HG03108 (cell line): ENCODE measurements at regions not wholly inside any gene's neighbourhood (a gene's known extent, or its start where the extent isn't known, plus 50 kb on each side); places are given as distances from the start of the nearest gene placed in this dataset.
"Not testable (repeated sequence)": the region's sequence is repeated elsewhere in the genome, so short reads cannot be mapped to it uniquely, and the experiment has no call there.

Experiments used
- ATAC-seq: cut with Tn5 transposase; IDR thresholded peaks from one replicate; pipeline ENCODE4 v1.9.1; 2021; ENCODE audit warnings: moderate library complexity; ENCODE audit not compliant: unreplicated experiment

DNA sequence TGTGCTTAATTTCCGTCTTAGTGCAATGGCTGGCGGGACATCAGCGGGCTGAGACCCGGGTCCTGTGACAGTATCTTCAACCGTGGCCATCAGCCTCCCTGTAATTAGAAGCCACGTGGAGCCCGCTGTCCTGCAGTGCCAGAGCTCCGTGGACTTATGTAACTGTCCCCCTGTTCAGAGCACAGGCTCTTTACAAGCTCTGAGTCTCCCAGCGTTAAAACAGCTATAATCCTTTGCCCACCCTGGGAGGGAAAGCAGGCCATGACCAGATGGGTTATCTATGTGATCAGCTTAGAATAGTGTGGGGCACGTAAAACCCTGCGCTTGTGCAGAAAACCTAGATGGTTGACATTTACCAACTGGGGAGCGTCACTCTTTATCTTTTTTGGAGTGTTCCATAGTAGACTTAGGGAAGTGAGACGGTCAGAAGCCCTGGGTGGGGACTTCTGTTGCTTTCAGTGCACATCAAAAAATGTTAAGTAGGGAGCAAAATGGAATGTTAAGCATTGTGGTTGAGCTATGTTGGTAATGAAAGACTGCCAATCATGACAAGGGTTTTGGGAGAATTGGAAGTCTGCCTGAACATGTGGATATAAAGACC lies 103.5 kb upstream of the CADM1 start:
- ATAC-seq: no peak

DNA sequence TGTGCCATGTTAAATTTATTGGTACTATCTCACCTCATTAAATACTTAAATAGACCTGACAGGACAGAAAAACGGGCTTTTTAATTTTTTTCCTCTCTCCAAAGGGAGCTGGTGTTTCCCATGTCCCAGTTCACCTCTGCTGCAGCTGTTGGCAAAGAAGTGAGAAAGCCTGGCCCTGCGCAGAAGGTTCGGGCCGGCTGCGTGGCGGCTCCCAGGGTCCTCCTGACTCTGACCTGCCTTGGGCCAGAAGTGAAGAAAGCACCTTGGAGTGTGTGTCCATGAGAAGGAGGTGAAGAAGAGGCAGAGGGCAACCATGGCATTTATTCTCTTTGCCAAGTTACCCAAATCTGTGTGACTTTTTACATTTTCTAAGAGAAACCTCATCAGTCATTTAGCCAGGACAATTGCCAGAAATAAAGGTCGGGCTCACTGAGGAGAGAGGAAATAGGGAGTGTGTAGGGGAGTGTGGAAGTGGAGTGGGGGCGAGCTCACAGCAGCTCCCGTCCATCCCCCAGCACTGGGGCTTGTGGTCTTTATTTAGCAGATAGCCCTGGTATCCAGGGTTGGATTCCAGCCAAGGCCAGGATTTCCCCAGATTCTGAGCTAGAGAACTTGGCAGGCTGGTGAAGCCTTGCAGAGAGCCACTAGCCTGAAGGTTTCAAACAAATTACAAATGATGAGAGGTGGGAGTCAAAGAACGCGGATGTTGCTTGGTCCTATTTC lies 102.4 kb upstream of the CADM1 start:
- no peak for ATAC-seq

DNA sequence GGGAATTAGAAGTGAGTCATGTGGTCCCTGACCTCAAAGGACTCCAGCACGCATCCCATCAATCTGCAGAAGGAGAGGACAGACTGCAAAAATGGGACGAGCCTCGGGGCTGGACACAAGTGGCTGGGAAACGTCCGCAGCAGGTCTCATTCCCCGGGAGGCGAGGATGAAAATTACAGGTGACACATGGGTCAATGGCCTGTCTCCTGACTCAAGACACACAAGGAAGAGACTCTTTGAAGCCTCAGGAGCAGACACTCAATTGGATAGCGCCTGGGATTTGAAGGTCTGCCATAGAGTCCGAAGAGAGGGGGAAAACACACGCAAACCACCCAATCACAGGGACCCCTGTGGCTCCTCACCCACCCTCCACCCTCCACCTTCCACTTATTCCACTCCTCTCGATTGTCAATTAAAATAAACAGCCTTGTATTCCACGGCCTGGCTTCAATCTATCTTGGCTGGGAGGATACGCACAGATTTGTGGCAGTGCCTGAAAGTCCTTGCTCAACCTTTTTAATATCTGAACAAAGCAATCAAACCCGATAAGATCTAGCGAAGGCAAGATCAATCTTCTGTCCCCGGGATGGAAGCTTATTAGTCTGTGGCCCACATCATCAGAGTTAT lies 101.8 kb upstream of the CADM1 start:
- no peak for ATAC-seq

DNA sequence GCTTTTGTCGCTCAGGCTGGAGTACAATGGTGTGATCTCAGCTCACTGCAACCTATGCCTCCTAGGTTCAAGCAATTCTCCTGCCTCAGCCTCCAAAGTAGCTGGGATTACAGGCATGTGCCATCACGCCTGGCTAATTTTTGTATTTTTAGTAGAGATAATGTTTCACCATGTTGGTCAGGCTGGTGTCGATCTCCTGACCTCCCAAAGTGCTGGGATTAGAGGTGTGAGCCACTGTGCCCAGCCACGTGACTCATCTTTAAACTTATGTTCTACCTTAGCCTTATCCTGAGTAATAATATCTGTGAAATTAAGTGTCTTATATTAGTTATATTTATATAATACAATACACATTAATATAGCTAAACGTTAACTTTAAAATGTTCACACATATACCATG lies 101.2 kb upstream of the CADM1 start:
- not testable (repeated sequence) for ATAC-seq

DNA sequence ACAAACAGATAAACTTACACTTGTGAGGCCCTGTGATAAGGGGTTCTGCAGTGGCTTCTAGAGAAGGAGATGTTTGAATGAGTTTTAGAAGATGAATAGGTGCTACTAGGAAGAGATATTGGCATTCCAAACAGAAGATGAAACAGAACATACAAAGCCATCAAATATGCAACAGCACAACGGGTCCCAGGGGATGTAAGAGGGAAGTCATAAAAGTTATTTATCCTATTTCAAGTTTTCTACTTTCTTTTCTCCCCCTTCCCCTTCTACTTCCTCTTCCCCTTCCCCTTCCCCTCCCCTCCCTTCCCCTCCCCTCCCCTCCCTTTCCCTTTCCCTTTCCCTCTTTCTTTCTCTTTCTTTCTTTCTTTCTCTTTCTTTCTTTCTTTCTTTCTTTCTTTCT lies 94.9 kb upstream of the CADM1 start:
- ATAC-seq: no peak

DNA sequence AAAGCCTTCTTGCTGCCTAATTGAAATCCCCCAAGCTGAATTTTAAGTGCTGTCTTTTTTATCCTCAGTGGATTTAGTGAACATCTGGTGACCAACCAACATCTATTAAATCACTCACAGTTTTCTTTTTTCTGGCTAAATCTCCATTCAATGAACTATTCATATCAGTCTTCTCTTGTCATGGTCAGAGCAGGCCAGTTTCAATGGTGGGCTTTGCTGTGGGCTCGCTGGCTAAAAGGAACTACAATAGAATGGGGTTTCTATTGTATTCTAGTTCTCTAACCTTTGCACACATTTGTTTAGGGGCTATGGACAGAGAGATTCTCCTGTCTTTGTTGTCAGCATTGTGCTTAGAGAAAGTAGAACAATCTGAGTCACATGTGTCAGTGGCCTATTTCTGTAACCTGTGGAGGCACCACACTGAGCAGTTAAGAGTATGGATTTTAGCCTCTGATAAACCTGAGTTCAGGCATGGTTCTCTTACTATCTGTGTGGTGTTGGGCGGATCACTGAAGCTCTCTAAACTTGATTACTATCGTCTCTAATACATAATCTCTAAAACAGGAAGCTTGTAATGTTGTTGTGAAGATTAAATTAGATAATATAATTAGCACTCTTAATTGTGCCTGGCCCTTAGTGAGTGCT lies 94.2 kb upstream of the CADM1 start:
- no peak for ATAC-seq

DNA sequence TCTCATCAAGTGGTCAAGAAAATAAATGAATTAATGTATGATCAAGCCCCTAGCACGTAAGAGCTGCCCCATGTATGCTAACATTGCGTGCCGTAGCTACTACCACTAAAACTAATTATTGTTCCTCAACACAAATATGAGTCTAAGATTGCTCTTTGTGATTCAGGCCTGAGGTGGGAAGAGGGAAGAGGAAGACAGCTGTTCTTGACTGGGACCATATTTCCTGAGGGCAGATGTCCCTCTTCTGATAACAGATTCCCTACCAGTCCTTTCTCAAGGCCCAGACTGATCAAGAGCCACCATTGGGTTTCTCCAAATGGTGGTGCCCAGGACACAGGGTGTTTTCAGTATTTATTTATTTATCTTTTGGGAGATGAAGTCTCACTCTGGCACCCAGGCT lies 87.2 kb upstream of the CADM1 start:
- ATAC-seq: no peak

DNA sequence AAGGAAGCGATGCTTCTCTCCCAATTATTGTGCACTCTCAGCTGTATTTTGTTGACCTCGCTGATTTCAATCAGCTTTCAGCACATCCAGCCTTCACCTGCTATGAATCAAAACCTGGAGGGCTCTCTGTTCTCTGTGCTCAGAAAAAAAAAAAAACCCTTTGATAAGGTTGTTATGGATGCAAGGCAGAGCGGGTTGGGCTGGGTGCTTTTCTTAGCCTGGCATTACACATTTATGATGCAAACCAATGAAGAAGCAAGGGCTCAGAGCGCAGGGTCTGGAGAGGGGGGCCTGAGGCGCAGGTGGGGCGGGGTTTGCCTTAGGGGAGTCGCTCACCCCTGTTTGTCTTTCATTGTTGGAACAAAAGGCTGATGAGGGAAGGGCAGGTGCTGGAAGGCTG lies 86.0 kb upstream of the CADM1 start:
- ATAC-seq: no peak

DNA sequence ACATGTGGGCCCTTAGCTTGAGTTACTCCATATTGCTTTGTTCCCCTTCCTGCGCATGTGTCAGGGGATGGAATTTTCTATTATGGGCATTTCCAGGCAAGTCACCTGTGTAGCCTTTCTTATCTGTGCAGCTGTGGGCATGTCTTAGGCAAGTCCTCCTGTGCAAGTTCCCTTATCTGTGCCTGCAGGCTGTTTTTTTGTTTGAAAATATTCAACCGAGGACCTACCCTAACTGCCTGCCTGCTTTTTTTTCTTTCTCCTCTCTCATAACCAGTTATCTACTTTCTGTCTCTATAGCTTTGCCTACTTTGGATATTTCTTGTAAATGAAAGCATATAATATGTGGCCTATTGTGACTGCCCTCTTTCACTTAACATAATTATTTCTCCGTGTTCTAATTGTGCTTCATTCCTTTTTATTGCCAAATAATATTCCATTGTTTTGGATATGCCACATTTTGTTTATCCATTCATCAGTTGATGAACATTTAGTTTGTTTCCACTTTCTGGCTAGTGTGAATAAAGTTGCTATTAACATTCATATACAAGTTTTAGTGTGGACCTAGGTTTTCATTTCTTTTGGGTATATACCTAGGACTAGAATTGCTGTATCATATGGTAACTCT lies 83.6 kb upstream of the CADM1 start:
- ATAC-seq: no peak

DNA sequence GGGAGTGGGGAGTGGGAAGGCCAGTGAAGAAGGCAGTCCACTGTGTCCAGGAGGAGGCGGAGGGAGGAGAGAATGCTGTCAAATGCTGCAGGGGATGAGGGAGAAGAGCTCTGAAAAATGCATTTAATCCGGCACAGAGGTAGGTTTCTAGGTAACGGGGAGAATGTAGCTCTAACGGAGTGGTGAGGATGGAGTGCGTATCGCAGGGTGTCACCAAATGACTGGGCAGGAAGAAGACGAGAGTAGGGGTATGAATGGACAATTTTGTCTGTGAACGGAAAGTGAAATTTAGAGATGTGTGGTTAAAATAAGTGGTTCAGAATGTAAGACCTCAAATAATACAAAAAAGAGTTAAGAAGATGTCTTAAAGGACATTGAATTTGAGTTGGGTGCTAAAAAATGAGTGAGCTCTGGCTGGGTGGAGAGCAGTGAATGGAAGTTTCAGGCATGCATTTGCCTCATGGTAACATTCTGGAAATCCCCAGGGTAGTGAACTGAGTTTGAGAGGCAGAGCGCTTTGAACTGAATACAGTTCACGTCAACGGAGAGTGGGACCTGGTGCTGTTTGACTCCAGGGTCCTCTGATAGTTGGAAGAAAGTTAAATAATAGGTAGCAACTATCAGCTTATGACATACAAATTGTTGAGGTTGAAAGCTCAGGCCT lies 81.3 kb upstream of the CADM1 start:
- ATAC-seq: peak; percentile 83

DNA sequence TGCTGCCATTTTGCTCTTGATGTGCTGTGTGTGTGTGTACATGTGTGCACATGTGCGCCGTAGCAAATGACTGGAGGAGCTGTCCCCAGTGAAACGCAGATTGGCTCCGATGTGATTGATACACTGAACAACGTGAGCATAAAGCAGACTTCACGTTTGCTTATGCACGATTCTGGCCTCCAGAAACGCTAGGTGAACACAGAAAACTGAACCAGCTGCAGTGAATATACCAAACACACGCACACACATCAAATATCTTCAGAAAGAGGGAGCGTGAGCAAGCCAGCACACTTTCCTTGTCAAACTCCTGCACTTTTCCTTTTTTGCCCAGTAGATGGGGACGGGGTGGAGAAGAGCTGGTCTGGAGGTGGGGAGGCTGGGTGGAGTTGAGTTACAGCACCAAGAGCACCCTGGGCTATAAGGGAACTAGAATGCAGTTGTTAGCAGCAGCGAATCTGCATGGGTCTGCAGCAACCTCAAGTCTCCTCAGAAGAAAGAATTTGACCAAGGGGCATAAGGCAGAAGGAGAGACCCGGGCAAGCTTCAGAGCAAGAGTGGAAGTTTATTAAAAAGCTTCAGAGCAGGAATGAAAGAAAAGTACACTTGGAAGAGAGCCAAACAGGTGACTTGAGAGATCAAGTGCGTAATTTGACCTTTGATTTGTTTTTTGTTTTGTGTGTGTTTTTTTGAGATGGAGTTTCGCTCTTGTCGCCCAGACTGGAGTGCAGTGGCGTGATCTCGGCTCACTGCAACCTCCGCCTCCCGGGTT lies 77.8 kb upstream of the CADM1 start:
- no peak for ATAC-seq

DNA sequence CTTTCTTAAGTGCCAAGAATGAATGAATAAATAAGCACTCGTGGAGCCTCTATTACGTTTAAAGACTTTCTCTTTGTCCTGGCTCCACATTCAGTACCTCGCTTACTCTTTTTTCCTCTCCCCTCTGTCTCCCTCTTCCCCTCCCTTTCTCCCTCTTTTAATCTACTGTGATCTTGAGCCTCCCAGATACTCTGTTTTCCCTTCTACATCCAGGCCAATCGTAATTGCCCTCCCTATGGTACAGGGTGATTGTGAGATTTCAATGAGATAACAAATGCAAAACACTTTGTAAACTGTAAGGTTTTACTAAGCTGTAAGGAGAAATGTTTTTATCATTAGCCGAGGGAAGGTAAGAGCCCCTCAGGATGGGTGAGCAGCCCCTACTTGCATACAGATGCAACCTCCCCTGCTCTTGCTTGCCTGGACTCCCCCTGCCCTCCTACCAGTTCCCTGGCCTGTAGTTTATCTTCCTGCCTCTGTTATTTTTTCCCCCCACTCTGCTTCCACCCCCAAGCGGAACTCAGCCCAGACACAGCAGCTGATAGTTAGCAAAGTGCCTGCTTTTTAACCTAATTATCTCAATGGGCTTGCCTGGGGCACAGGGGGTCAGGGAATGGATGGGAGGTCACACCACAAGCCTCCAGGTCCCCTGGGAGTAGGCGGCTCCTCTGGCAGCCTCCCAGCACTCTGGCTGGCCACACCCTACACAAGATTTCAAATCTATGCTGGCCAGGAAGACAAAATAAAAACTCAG lies 76.9 kb upstream of the CADM1 start:
- ATAC-seq: no peak

DNA sequence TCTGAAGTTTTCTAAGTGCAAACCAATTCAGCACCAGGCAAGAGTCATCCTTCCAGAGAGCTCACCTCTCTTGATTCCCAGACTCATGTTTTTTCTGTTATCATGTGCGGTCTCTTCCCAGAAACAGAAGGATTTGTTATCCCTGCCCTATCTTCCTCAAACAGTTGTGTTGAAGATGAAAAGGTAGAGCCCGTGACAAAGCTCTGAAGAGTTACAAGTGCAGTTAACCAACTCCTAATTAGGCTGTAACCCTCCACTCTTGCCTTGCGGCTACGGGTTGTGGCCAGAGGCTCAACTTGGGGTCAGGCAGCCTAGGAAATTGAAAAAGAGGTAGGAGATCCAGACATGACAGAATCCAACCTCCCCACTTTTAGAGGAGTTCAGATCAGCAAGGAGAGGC lies 76.2 kb upstream of the CADM1 start:
- no peak for ATAC-seq

DNA sequence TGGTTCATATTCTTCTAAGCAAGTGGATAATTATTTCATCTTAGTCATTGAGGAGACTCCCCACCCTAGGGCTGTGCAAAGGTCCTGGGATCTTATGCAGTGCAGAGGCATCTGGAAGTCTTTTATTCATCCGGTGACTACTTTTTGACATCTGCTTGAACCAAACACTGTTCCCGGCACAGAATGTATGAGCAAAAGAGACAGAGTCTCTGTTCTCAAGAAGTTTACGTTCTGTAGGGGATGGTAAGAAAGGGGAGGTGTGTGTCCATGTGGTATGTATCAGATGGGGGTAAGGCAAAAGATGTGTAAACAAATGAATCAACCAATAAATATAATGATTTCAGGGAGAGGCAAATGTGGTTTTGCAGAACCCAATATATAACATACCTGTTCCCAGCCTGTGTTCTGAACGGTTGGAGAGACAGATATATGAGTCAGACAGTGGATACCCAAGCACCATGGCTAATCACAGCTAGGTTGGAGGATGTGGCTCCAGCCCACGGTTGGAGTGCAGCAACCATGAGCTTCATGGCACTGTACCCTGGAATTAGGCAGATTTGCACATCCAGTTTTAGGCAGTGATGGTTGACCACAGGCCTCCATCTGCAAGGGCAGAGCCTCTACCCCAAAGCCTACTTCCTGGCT lies 75.1 kb upstream of the CADM1 start:
- no peak for ATAC-seq

DNA sequence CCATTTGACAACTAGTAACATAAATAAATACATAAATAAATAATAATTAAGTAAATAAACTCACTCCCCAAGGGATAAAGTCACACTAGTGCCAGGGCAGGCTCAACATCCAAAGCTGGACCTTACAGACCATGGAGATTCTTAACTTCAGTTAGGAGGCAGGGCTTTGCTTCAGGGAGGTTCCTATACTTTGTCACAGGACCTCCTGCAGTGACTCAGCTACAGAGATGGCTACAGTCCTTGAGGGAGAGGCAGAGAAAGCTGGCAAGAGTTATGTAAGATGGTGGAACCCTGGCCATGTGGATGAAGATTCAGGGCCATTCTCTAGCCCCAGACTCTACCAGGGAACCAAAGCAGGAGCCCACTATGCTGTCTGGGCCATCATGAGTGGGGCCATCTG lies 74.1 kb upstream of the CADM1 start:
- no peak for ATAC-seq

DNA sequence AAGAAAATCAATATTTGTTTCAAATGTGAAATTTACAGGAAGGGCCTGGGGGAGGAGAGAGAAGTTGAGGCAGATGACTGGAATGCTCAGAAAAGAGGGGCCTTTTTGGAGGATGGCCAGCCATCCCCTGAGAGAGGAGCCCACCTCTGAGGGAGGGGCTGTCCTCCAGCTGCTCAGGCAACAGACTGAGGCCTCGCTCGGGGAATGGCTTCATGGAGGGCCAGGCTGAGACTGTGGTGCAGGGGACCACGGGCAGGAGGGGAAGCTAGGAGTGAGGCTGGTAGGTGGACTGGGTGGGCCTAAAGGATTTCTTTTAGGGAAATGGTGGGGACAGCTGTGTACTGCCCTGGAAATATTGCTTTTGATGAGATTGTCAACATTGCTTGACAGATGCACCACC lies 73.5 kb upstream of the CADM1 start:
- ATAC-seq: no peak

DNA sequence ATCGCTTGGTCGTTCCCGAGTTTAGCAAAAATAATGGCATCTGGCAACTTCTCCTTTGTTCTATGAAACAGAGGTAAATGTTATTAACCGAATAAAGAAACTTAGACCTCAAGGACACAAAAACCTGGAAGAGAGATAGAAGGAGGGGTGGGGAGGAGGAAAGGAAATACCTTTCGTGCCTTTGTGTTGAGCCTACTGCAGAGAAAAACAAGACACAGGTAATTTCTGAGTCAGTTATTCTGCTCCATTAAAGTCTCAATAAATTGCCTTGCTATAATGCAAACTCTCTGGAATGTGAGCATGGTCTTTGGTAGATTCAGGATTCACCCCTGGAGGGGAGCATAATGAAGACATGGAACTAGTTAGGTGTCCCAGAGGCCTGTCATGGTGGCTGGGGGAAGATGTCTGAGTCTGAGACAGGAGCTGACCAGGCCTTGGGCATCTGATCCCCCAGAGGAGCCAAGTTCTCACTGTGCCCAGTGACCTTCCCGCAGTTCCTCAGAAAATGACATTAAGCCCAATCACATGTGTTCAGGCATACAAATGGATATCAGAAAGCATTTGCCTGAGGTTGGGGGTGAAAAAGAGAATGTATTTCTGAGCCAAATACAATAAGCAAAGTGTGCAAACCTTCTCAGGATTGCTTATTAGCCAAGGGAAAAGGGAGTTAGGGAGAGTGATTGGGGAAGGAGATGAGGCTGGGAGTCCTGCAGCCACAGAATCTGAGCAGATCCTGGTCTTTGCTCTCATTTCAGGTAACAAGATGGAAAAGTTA lies 72.6 kb upstream of the CADM1 start:
- ATAC-seq: no peak

DNA sequence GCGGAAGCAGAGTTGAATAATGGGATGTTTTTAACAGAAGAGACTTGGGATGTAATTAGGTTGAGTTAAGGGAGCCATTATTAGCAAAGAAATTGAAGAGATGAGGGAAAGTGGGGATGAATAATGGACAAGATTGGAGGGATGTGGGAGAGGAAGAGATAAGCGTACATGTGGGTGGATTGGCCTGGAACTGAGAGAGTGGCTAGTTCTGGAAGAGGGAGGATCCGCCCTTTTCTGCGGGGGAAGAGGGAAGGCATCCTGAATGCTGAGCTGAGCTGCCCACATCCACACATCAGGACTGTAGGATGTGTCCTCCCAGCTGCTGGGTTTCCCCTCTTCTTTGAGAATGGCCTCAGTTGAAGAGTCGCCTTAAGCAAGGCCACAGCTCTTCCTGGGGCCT lies 68.3 kb upstream of the CADM1 start:
- ATAC-seq: no peak
